SKM-1 (cell line): ENCODE measurements at regions not wholly inside any gene's neighbourhood (a gene's known extent, or its start where the extent isn't known, plus 50 kb on each side); places are given as distances from the start of the nearest gene placed in this dataset.

Experiments used
- DNase-seq: peaks from one replicate; lab custom pipeline; 2025; ENCODE audit not compliant: unreplicated experiment; lab: John Stamatoyannopoulos, UW

DNA sequence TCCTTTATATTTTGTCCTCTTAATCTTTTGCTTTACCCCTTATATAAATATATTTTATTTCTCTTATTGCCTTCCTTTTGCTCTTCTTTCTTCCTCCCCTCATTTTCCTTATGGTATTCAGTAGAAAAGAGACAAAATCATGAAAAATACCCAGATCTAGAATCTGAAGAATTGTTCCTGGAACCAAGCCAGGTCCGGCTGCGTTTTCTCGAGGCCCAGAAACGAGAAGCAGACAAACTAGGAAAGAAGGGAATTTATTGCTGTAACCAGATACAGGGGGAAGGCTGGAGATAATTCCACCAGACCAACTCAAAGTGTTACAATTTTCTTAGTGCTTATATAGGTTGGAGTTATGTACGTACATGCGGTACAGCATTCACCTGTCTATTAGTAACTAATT lies 328.7 kb downstream of the GABRG1 start:
- DNase-seq = no peak

DNA sequence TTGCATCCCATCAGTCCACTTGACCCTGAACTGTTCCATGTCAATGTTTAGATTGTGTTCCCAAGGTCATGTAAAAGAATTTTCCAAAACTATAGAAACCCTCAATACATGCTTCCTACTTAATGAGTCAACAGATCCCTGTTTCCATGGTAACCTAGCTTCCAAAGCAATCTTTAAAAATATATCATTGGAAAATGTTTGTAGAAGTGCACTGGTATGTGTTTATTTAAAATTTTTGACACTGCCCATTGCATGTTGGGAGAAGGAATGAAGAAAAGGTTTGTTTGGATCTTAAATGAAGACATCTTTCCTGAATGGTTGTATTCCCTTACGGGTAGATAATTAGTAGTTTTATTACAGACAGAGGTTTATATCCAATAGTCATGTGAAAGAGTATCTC lies 345.3 kb downstream of the GABRG1 start:
- DNase-seq = no peak

DNA sequence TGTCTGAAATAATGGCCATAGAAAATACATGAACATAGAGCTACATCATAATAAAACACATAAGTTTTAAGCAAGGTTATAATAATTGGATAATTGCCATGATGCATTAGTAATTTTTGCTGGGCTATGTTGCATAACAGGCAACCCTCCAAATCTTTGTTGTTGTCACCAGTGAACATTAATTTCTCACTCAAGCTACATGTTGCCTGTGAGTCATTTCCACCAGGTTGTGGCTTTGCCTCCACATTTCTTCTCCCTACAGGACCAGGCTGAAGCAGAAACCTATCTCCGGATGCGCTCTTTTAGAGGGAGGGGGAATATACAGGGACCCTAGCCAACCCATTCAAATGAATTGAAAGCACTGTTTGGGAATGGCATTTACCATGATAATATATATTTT lies 347.7 kb downstream of the GABRG1 start:
- no peak for DNase-seq

DNA sequence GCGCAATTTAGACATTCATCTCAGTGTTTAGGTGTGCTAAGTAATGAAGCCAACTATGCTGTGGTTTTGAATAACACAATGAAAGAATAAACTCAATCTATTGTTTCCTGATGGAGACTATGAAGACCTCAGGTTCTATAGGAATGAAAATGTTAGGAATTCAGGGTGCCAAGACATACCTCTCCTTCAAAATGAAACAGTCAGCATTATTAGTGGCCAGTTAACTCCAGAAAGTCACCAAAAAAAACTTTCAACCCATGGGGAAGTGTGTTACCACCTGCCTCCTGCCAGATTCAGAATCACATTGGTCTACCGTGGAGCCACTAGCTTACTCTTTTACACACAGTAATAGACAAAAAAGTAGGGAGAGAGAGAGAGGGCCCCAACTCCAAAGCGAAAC lies 352.9 kb downstream of the GABRG1 start:
- no peak for DNase-seq

DNA sequence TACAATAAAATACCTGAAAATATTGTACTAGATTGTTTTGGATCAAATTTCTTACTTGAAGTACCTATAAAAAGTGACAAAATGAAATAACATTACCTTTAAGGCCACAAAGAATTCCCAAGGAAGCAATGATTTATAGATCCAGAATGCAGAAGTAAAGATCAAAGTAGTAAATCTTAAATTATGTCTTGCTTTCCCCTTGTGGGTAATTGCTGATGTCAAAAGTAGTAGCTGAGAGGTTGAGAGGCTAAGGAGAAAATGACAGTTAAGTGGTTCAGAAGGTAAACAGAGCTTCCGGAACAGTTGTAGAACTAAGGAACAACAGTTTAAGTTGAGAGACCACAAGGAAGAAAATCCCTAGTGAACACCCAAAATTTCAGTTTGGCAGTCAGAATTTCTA lies 358.3 kb downstream of the GABRG1 start:
- DNase-seq = no peak

DNA sequence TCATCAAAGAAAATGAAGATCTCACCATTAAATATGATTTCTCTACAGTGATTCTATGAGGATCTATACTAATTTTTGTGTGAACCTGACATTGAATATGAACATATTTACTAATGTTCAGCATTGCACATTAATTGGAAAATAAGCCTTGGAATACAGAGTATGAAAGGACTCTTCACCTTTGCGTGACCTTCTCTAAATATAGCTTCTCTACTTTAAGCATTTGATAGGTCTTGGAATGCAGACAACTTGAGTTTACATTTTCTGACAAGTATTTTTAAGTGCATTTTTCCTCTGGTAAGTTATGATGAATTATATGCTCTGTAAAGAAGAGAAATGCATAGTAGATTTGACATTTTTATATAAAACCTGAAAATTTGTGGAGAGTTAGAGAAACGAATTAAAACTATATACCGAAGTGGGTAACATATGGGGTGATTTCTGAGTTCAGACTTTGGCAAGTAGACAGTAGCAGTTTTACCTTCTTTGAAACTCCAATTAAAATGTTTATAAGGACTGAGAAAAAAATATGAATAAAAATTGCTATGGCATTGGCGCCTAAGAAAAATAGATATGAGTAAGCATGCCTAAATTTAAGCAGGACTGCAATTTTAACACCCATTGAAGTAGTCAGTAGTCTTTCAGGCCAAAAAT lies 371.9 kb downstream of the GABRG1 start:
- DNase-seq = no peak

DNA sequence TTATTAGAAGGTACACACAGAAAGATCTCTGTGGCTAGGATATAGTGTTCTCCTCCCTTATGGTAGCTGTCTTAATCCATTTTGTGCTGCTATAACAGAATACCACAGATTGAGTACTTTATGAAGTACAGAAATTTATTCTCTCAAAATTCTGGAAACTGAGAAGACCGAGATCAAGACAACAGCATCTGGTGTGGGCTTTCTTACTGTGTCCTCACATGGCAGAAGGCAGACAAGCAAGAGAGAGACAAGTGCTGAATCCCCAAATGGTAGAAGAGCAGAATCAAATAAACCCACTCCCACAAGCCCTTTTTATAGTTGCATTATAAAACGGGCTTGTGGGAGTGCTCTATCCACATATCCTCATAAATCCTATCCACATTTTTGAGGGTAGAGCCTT lies 373.1 kb downstream of the GABRG1 start:
- DNase-seq = no peak

DNA sequence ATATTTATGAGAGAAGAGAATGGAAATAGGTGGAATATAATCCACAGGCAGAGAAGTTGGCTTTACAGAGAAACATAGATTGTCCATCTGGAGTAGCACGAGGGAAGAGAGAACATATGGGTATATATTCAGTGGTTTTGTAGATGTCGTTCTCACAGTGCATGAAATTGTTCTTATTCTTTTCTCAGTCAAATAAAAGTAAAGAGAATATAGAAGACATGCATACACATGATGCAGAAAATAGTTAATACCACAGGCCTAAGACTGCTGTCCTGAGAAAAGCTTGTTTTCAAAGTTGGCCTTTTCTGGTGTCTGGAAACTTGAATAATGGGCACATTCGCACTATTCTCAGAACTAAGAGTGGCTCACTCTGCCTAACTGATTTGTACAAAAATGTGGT lies 378.1 kb downstream of the GABRG1 start:
- no peak for DNase-seq

DNA sequence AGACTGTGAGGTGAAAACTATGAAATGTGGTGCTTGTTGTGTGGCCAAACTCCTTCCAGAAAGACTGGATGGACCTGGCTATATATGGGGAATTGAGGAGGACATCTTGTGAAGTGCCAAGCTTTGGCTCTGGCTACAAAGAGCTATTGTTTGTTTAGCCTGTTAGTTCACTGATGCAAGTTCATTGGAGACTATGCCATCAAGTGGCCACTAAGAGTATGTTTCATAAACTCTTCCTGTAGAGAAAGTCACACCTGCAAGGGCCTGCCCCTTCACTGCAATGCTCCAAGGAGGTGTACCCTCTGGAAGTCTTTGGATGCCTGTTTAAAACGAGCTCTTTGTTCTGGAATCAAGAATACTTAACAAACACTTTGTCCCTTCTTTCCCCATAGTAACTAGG lies 382.0 kb downstream of the GABRG1 start:
- DNase-seq = no peak

DNA sequence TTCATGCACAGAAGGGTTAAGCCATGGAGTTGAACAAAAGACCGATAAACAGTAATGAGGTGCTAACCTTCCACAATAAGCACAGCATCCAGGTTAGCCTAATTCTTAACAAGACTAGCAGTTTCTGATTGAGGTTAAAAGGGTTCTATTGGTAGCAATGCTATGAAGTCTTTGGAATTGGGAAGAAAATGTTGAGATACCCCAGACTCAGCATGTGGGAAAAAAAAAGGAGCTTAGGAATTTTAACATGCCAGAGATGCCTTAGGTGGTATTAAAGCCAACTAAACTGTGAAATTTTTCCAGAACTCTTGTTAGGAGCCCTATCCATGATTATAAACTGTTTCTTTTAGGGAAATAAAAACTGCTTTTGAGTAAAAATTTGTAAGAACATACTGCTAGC lies 391.7 kb downstream of the GABRG1 start:
- DNase-seq = no peak

DNA sequence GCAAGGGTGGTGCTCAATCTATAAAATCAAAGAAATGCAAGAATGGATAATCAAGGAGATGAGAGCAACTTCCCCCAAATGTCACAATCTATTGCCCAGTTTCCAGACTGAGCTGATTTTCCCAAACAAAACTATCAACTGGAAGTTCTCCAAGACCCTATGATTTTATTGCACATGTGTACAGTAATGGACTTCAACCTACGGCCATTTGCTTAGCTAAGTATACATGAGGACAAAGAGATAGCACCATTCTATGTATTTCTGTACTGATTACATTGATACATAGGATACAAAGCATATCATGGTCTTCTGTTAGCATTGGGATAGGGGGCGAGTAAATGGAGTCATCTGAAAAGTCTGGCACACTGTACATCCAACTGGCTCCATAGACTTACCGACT lies 407.8 kb downstream of the GABRG1 start:
- DNase-seq = no peak

DNA sequence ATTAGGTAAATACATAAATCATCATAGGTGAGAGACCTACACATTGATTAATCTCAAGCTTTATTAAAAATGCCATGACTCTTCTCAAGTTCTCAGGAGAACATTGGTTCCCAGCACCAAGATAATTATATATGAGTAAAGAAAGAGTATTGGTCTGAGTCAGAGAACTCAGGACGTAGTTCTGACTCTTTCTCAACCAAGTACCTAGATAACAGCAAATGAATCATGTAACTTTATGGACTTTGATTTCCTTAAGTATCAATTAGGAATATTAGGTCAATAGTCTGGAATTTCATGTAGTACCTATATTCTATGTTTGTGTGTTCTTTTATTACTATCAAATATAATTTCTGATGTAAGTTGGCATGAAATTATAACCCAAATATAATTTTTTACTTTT lies 409.9 kb downstream of the GABRG1 start:
- DNase-seq = no peak

DNA sequence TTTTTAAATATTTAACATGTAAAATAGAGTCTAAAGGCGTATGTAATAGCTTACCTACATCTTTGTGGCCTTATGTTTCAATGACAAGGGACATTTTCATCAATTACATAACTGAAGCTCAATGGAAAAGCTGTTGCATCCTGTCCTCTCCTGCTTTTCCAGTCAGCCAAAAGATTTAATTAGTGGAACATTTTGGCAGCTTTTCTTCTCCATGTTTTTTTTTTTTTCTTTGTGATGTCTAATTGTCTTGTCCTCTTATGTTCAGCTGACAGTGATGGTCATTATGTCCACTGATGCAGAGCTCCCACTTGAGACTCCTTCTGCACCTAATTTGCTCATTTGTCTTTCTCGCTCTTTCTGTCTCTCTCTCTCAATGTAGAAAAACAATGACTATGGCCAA lies 422.2 kb downstream of the GABRG1 start:
- no peak for DNase-seq

DNA sequence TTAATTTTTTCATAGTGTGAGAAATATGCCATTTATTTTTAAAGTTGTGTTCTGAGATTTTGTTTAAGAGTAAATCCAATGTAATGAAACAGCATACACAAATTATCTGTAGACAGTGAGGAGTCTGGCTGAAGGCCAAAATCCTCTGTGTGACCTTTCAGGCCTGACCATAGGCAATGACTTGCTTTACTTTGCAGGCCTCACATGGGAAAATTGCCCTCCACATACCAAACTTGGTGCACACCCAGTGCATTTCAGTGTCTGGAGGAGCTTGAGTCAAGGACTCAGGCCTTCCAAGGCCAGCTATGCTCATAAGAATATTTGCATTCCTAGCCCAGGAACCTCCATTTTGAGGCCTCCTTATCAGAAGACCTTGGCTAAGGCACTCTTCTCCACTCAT lies 430.1 kb downstream of the GABRG1 start:
- no peak for DNase-seq

DNA sequence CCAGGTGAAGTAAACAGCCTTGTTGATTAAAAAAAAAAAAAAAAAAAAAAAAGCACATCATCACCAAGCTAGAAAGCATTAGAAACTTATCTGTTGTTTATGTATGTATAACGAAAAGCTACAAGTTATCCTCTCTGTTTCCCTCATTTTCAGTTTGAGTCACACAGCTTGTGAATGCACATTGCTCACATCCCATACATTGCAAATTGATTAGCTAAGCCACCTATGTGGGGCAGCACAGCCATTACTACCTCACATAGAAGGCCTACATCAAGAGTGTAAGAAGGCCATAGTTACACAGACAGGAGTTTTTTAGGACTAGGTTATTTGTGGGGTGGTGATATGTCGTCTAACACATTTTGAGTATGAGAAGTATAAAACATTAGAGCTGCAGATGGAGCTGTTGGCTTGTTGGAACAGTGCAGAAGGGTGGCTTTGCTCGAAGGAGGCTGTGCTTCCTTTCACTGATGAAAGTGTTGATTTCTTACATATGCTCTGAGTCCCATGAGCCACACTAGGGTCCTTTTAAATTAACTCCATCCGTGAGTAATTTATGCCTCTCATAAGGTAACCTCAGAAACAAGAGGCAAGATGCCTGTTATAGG lies 431.6 kb downstream of the GABRG1 start:
- no peak for DNase-seq

DNA sequence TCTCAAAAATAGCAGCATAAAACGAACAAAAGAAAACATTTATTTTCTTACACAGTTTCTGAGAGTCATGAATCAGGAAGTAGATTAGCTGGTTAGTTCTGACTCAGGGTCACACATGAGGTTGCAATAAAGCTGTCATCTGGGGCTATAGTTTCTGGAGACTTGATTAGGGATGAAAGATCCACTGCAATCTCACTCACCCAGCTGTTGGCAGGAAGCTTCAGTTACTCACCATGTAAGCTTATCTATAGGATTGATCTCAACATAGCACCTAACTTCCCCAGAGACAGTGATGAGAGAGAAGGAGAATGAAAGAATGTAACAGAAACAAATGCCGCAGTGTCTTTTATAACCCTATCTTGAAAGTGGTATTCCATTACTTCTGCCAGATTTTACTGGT lies 435.5 kb downstream of the GABRG1 start:
- DNase-seq = no peak

DNA sequence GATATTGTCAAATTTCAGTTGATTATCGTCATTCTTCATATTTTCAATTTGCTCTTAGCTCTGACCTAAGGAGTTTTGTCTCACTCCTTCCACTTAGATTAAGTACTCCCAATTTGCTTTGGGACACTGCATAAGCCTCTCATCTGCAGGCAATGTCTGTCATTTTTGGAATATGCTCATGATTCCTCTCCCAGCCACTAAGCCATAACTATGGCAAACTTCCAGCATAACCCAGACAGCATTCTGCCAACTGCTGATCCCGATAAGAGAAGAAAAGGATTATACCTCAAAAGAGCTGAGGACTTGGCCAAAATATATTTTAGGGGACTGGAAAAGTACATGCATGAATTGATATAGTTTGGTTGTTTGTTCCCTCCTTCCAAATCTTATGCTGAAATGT lies 444.4 kb downstream of the GABRG1 start:
- no peak for DNase-seq

DNA sequence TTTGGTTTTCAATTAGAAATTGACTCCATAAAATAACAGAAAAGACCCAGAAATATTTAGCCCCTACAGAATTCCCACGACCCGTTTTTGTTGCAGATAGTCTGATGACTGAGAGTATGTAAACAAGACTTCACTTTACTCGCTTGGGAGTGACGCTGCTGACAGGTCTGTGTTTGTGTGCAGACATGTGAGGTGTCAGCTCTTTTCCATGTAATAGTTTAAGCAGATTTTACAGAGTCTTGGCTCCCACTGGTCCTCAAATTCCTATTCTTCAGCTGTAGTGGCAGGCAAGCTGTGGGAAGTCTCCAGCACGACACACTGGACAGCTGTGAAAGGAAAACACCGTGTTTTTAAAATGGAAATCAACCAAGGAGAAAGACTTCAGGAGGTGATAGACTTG lies 455.7 kb downstream of the GABRG1 start:
- no peak for DNase-seq

DNA sequence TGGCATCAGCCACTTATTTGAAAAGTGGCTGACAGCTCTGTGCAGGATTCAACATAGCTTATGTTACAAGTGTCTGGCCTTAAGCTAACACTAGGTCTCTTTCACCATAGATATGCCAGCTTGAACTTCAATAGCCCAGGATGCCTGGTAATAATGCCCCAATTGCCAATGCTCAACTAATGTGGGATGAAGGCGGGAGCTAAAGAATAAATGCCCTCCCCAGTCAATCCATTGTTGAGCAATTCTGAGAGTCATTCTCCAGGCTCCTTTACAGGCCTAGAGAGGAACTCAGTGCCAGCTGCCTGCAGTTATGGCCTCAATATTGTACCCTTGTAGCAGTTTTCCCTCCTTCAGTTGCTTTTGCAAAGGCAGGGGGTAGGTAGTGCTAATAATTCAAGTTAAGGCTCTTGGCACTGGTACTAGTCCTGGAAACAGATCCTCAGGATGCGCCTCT lies 460.2 kb downstream of the GABRG1 start:
- DNase-seq = no peak

DNA sequence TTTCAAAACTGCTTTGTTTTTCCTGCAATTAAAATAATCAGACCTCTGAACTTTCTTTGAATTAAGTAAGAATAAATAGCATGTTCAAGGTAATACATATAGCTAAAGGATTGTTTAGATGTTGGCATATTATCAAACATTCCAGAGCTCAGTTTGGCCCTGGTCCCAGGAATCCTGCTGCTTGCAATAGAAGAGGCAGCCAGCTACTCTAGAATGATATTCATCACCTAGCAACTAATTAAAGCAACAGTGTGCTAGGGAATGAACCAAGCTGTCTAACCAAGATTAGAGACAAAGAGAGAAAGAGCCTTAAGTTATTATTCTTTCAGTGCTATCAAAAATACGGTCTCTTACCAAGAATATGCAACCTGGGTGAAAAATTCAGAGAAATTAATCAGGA lies 460.9 kb downstream of the GABRG1 start:
- DNase-seq = no peak

DNA sequence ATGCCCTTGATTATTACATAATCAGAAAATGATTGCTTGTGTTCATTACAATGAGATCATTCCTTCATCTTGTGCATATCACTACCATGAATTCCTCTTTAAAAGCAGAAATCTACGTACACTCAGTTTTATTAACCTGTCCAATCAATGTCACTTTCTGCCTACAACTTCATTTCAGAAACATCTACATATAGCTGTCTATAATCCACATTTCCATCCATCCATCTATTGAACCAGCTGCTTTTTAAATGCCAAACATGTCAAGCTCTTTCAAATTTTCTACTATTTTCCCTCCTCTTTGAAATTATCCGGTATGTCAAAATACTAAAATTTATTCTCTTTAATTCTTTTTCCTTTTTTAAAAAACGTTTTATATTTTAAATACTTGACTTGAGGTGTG lies 462.0 kb downstream of the GABRG1 start:
- DNase-seq = no peak

DNA sequence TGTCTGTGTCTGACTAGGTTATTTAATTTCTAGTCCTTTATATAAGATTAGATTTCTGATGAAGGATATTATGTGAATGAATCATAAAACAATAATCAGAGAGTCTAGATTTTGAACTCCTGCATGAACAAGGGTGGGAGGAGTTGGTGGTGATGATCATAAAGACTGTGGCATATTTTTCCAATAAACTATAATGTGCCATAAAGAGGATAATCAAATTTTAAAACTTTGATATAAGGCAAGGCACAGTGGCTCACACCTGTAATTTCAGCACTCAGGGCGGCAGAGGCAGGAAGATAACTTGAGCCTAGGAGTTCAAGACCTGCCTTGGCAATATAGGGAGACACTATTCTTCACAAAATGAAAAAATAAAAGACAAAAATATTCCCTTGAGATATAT lies 473.3 kb downstream of the GABRG1 start:
- DNase-seq = no peak

DNA sequence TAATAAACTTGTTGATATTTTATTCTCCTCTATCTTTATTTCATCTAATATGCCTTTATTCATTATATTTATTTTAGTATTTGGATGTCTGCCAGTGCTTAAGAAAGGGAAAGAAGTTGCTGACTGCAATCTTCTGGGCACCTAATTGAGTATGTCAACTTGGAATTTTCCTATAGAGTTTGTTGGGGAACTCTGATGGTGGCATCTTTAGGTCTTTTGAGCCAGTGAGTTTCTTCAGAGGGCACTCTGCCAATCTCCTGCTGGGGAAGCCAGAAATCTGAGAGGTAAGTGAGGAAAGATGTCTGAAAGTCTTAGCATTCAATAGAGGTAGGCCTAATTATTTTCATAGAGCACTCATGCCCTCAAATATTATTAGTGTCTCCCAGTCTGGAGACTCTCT lies 475.0 kb downstream of the GABRG1 start:
- DNase-seq = no peak
